ENCODE measurements at regions not wholly inside any gene's neighbourhood (a gene's known extent, or its start where the extent isn't known, plus 50 kb on each side); places are given as distances from the start of the nearest gene placed in this dataset.

DNA sequence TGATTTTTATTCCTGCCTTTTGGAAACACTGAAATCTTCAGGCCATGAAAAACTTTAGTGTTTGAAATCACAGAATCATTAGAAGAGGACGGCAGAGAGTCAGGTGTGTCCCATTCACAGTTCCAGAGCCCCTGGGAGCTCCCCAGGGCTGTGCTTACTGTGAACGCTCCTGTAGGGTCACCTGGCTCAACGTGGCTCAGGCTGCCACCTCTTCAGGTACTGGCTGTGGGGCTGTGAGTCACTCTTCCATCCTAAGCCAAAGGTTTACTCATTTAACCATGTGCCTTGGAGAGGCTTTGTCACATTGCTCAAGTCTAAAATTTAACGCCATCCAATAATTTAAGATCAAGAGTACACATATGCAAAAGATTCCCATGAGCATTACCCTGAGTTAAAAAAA, 50.2 kb upstream of the FSTL4 start:
- TF ChIP-seq, protein P1, sequence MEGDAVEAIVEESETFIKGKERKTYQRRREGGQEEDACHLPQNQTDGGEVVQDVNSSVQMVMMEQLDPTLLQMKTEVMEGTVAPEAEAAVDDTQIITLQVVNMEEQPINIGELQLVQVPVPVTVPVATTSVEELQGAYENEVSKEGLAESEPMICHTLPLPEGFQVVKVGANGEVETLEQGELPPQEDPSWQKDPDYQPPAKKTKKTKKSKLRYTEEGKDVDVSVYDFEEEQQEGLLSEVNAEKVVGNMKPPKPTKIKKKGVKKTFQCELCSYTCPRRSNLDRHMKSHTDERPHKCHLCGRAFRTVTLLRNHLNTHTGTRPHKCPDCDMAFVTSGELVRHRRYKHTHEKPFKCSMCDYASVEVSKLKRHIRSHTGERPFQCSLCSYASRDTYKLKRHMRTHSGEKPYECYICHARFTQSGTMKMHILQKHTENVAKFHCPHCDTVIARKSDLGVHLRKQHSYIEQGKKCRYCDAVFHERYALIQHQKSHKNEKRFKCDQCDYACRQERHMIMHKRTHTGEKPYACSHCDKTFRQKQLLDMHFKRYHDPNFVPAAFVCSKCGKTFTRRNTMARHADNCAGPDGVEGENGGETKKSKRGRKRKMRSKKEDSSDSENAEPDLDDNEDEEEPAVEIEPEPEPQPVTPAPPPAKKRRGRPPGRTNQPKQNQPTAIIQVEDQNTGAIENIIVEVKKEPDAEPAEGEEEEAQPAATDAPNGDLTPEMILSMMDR (conservative IDR thresholded peaks at IDR 0.05; ENCODE audit: low read length): no peak
- no peak for TF ChIP-seq EZH2phosphoT487 (IDR thresholded peaks at IDR 0.05; ENCODE audit: borderline replicate concordance)
